ENCODE measurements at regions not wholly inside any gene's neighbourhood (a gene's known extent, or its start where the extent isn't known, plus 50 kb on each side); places are given as distances from the start of the nearest gene placed in this dataset.

GRCh38 chr9:14526504-14526903 is 166.7 kb downstream of the ZDHHC21 start:
- H3K36me3 ChIP-seq = no peaks in the 10 kb centered on the region
- no peak for DNase-seq (ENCODE audit: low spot score in 2 of 2)
- no peak overlapping the region for H3K4me3 ChIP-seq
- no peaks in the 10 kb centered on the region for H3K9me3 ChIP-seq
- no peak overlapping the region for H3K27ac ChIP-seq
- H3K4me1 ChIP-seq = peaks cover 0 to 6% (median 0%) of the 10 kb centered on the region in 4 donors
- TF ChIP-seq POLR2A (IDR thresholded peaks at IDR 0.05) = no peak
- TF ChIP-seq CTCF (IDR thresholded peaks at IDR 0.05) = no peak
- TF ChIP-seq EP300 (IDR thresholded peaks at IDR 0.05) = no peak
- WGBS, 2 donors = 51% methylated on average over 4 of the region's 4 CpGs
- H3K27me3 ChIP-seq = no peaks in the 10 kb centered on the region

- DNase-seq (ENCODE audit: low spot score in 2 of 2) = no peak
- 87 to 90% methylated on average over 6 of the region's 6 CpGs for WGBS, 2 donors
- H3K9me3 ChIP-seq = no peaks in the 10 kb centered on the region
Measured at GRCh38 chr9:14525856-14526255, 167.4 kb downstream of the ZDHHC21 start.

GRCh38 chr9:14524873-14525515 is 168.2 kb downstream of the ZDHHC21 start:
- Histone ChIP-seq H3K4me3 (no peak overlapping the region), H3K27me3 (no peaks in the 10 kb centered on the region), H3K9me3 (no peaks in the 10 kb centered on the region), H3K4me1 (no peaks in the 10 kb centered on the region), H3K27ac (no peak overlapping the region), H3K36me3 (no peaks in the 10 kb centered on the region)
- WGBS, 2 donors = 78 to 85% methylated on average over 8 of the region's 8 CpGs
- DNase-seq (ENCODE audit: low spot score in 2 of 2) = no peak
- TF ChIP-seq EP300 (IDR thresholded peaks at IDR 0.05) = no peak
- TF ChIP-seq CTCF (IDR thresholded peaks at IDR 0.05) = no peak
- TF ChIP-seq POLR2A (IDR thresholded peaks at IDR 0.05) = no peak

More at GRCh38 chr9:14525856-14526255, 167.4 kb downstream of the ZDHHC21 start:
- Histone ChIP-seq H3K4me1 (no peaks in the 10 kb centered on the region), H3K4me3 (no peak overlapping the region), H3K27me3 (no peaks in the 10 kb centered on the region), H3K36me3 (no peaks in the 10 kb centered on the region), H3K27ac (no peak overlapping the region)
- TF ChIP-seq CTCF (IDR thresholded peaks at IDR 0.05) (no peak), POLR2A (IDR thresholded peaks at IDR 0.05) (no peak), EP300 (IDR thresholded peaks at IDR 0.05) (no peak)

GRCh38 chr9:14523545-14523944 is 169.7 kb downstream of the ZDHHC21 start:
- TF ChIP-seq EP300 (IDR thresholded peaks at IDR 0.05) = no peak
- no peak for TF ChIP-seq CTCF (IDR thresholded peaks at IDR 0.05)
- TF ChIP-seq POLR2A (IDR thresholded peaks at IDR 0.05) = no peak
- H3K4me1 ChIP-seq = no peaks in the 10 kb centered on the region
- no peak for DNase-seq (ENCODE audit: low spot score in 2 of 2)
- no peaks in the 10 kb centered on the region for H3K27me3 ChIP-seq
- H3K27ac ChIP-seq = no peak overlapping the region
- WGBS, 2 donors = 90 to 91% methylated on average over 6 of the region's 6 CpGs
- H3K36me3 ChIP-seq = no peaks in the 10 kb centered on the region
- no peak overlapping the region for H3K4me3 ChIP-seq
- H3K9me3 ChIP-seq = no peaks in the 10 kb centered on the region

GRCh38 chr9:14522627-14523379 is 170.4 kb downstream of the ZDHHC21 start:
- H3K27me3 ChIP-seq = no peaks in the 10 kb centered on the region
- H3K4me3 ChIP-seq = no peak overlapping the region
- no peaks in the 10 kb centered on the region for H3K4me1 ChIP-seq
- no peak for DNase-seq (ENCODE audit: low spot score in 2 of 2)
- no peaks in the 10 kb centered on the region for H3K36me3 ChIP-seq
- TF ChIP-seq CTCF (IDR thresholded peaks at IDR 0.05) (no peak), POLR2A (IDR thresholded peaks at IDR 0.05) (no peak), EP300 (IDR thresholded peaks at IDR 0.05) (no peak)
- H3K27ac ChIP-seq = no peak overlapping the region
- H3K9me3 ChIP-seq = no peaks in the 10 kb centered on the region
- WGBS, 2 donors = 95% methylated on average over 3 of the region's 3 CpGs

Data from tibial nerve (tissue), 4 donors.